Ishikawa (cell line): ENCODE measurements at regions not wholly inside any gene's neighbourhood (a gene's known extent, or its start where the extent isn't known, plus 50 kb on each side); places are given as distances from the start of the nearest gene placed in this dataset.

Experiments
- CREB1 ChIP-seq: IDR thresholded peaks from 2 replicates; pipeline ENCODE4 v1.6.1; 2012; ENCODE audit warnings: low read depth
- RAD21 ChIP-seq: IDR thresholded peaks from 2 replicates; pipeline ENCODE4 v1.6.1; 2012; ENCODE audit warnings: low read depth
- TAF1 ChIP-seq: IDR thresholded peaks from 2 replicates; pipeline ENCODE4 v1.6.1; 2012; ENCODE audit warnings: low read depth, mild to moderate bottlenecking

- no peak for TF ChIP-seq CREB1
- no peak for TF ChIP-seq RAD21
- TF ChIP-seq TAF1 = no peak
These were observed 277.4 kb upstream of the CHRNA7 start for GRCh38 chr15:31752905-31753304.
